Stimulated activated CD4-positive, alpha-beta T cell treated with anti-CD3 and anti-CD28 coated beads, Interleukin-4, amount 100 ng/mL, for 4 hours (primary cell): ENCODE measurements at regions not wholly inside any gene's neighbourhood (a gene's known extent, or its start where the extent isn't known, plus 50 kb on each side); places are given as distances from the start of the nearest gene placed in this dataset.

ENCODE experiments used
- DNase-seq, 2 experiments: peaks; one replicate each; pipeline ENCODE4 v3.0.0-alpha.2; 2020

- no peak for DNase-seq
Observed at GRCh38 chr3:113096188-113096892, 105.6 kb downstream of the GTPBP8 start.

- DNase-seq = no peak
Observed at GRCh38 chr3:113097960-113098447, 107.2 kb downstream of the GTPBP8 start.

- DNase-seq = no peak
Observed at GRCh38 chr3:113100063-113100462, 109.3 kb downstream of the GTPBP8 start.

GRCh38 chr3:113103588-113103987, 107.8 kb upstream of the BOC start:
- DNase-seq = no peak

- no peak for DNase-seq
Observed at GRCh38 chr3:113104357-113105092, 106.8 kb upstream of the BOC start.

GRCh38 chr3:113105093-113105449, 106.3 kb upstream of the BOC start:
- no peak for DNase-seq

GRCh38 chr3:113105966-113106660, 105.2 kb upstream of the BOC start:
- no peak for DNase-seq

GRCh38 chr3:113110267-113110666, 101.1 kb upstream of the BOC start:
- no peak for DNase-seq

GRCh38 chr3:113111011-113111707, 100.2 kb upstream of the BOC start:
- no peak for DNase-seq

- no peak for DNase-seq
Observed at GRCh38 chr3:113113361-113113760, 98.0 kb upstream of the BOC start.

- DNase-seq = no peak
Observed at GRCh38 chr3:113117511-113118234, 93.7 kb upstream of the BOC start.

- no peak for DNase-seq
Observed at GRCh38 chr3:113118336-113118735, 93.0 kb upstream of the BOC start.

- DNase-seq = peak in 1 of 2 experiments; percentile 17
Observed at GRCh38 chr3:113124256-113124830, 87.0 kb upstream of the BOC start.

- no peak for DNase-seq
Observed at GRCh38 chr3:113125951-113126350, 85.4 kb upstream of the BOC start.

GRCh38 chr3:113128386-113129015, 82.9 kb upstream of the BOC start:
- DNase-seq = no peak

GRCh38 chr3:113129168-113129567, 82.2 kb upstream of the BOC start:
- no peak for DNase-seq

- no peak for DNase-seq
Observed at GRCh38 chr3:113132571-113132996, 78.8 kb upstream of the BOC start.

GRCh38 chr3:113133140-113133539, 78.2 kb upstream of the BOC start:
- DNase-seq = no peak

- no peak for DNase-seq
Observed at GRCh38 chr3:113136071-113136470, 75.3 kb upstream of the BOC start.

GRCh38 chr3:113136544-113136943, 74.8 kb upstream of the BOC start:
- DNase-seq = no peak
